DND-41 (cell line): ENCODE measurements at regions not wholly inside any gene's neighbourhood (a gene's known extent, or its start where the extent isn't known, plus 50 kb on each side); places are given as distances from the start of the nearest gene placed in this dataset.

Source experiments
- ATAC-seq: fragments of 200-7000 bp; cut with Tn5 transposase; 3 replicates; pipeline ENCODE4 v1.9.1; 2021; ENCODE audit warnings: low read depth; ENCODE audit not compliant: insufficient read depth
- DNase-seq: peaks from one replicate; pipeline ENCODE4 v3.0.0-alpha.2; 2020
- H2AFZ ChIP-seq: 2 replicates; pipeline ENCODE4 v1.6.0; 2012; ENCODE audit warnings: low read depth, low read length
- H3K27ac ChIP-seq: 2 replicates; pipeline ENCODE4 v1.5.1; 2012; ENCODE audit warnings: low read length, inconsistent platforms
- H3K27me3 ChIP-seq: fragments of 200-600 bp; sonication (generic); 2 replicates; pipeline ENCODE4 v1.6.0; 2012; ENCODE audit warnings: low read length, mild to moderate bottlenecking, inconsistent platforms; ENCODE audit not compliant: insufficient read depth, poor library complexity
- H3K36me3 ChIP-seq: 2 replicates; pipeline ENCODE4 v1.5.1; 2012; ENCODE audit warnings: low read length, inconsistent platforms; ENCODE audit not compliant: insufficient read depth
- H3K4me1 ChIP-seq: 2 replicates; pipeline ENCODE4 v1.5.1; 2012; ENCODE audit warnings: mild to moderate bottlenecking, low read length; ENCODE audit not compliant: insufficient read depth
- H3K4me2 ChIP-seq: 2 replicates; pipeline ENCODE4 v1.6.0; 2012; ENCODE audit warnings: mild to moderate bottlenecking, moderate library complexity, low read length, inconsistent platforms; ENCODE audit not compliant: insufficient read depth
- H3K4me3 ChIP-seq, 2 experiments: fragments of 200-600 bp in 1 of 2; shearing (Covaris generic) in 1 of 2; 2 replicates each; pipeline ENCODE4 v1.5.1; 2012 to 2016; ENCODE audit warnings: inconsistent platforms in 2 of 2, low read length in 2 of 2, mild to moderate bottlenecking in 2 of 2, low read depth in 1 of 2, moderate library complexity in 1 of 2
- H3K79me2 ChIP-seq: 2 replicates; pipeline ENCODE4 v1.6.0; 2012; ENCODE audit warnings: low read length, inconsistent platforms; ENCODE audit not compliant: insufficient read depth
- H3K9ac ChIP-seq: 2 replicates; pipeline ENCODE4 v1.6.0; 2012; ENCODE audit warnings: low read depth, mild to moderate bottlenecking, inconsistent platforms, low read length, moderate library complexity
- H3K9me3 ChIP-seq: 2 replicates; pipeline ENCODE4 v1.5.1; 2012; ENCODE audit warnings: low read length, moderate library complexity, mild to moderate bottlenecking, inconsistent platforms; ENCODE audit not compliant: insufficient read depth, severe bottlenecking
- H4K20me1 ChIP-seq: 2 replicates; pipeline ENCODE4 v1.6.0; 2012; ENCODE audit warnings: low read length; ENCODE audit not compliant: insufficient read depth
- CTCF ChIP-seq: IDR thresholded peaks from 2 replicates; pipeline ENCODE4 v1.5.1; 2012; ENCODE audit warnings: borderline replicate concordance, low read length, moderate library complexity, mild to moderate bottlenecking; ENCODE audit not compliant: poor library complexity, severe bottlenecking; ENCODE audit errors: extremely low read depth
- EZH2 ChIP-seq: IDR thresholded peaks from 3 replicates; pipeline ENCODE4 v1.6.1; 2012; ENCODE audit warnings: borderline replicate concordance, low read depth, mild to moderate bottlenecking, moderate library complexity, low read length, inconsistent platforms; ENCODE audit not compliant: severe bottlenecking

GRCh38 chr2:228410061-228410460 is 228.6 kb upstream of the SPHKAP start:
- H3K79me2 ChIP-seq, result no peaks in the 10 kb centered on the region
- H3K4me2 ChIP-seq, result no peak overlapping the region
- no peaks in the 10 kb centered on the region for H3K9me3 ChIP-seq
- H3K4me1 ChIP-seq, result no peaks in the 10 kb centered on the region
- no peaks in the 10 kb centered on the region for H3K36me3 ChIP-seq
- H4K20me1 ChIP-seq, result no peaks in the 10 kb centered on the region
- DNase-seq, result no peak
- no peak overlapping the region for H3K27ac ChIP-seq
- ATAC-seq, result no peak
- TF ChIP-seq EZH2, result no peak
- no peak for TF ChIP-seq CTCF
- H3K4me3 ChIP-seq, result no peak overlapping the region
- no peaks in the 10 kb centered on the region for H3K27me3 ChIP-seq
- H2AFZ ChIP-seq, result no peak overlapping the region
- no peak overlapping the region for H3K9ac ChIP-seq

GRCh38 chr2:228409493-228409892 is 228.0 kb upstream of the SPHKAP start:
- TF ChIP-seq CTCF (no peak), EZH2 (no peak)
- H3K27ac ChIP-seq, result no peak overlapping the region
- no peak overlapping the region for H3K9ac ChIP-seq
- no peaks in the 10 kb centered on the region for H3K36me3 ChIP-seq
- H3K4me1 ChIP-seq, result no peaks in the 10 kb centered on the region
- H3K4me3 ChIP-seq, result no peak overlapping the region
- no peak overlapping the region for H3K4me2 ChIP-seq
- no peaks in the 10 kb centered on the region for H3K9me3 ChIP-seq
- no peak for ATAC-seq
- no peaks in the 10 kb centered on the region for H4K20me1 ChIP-seq
- no peak for DNase-seq
- no peaks in the 10 kb centered on the region for H3K27me3 ChIP-seq
- H2AFZ ChIP-seq, result no peak overlapping the region
- H3K79me2 ChIP-seq, result no peaks in the 10 kb centered on the region

- no peaks in the 10 kb centered on the region for H4K20me1 ChIP-seq
- no peaks in the 10 kb centered on the region for H3K4me1 ChIP-seq
- H3K27me3 ChIP-seq, result no peaks in the 10 kb centered on the region
- no peak overlapping the region for H3K27ac ChIP-seq
- H3K36me3 ChIP-seq, result no peaks in the 10 kb centered on the region
- no peak for TF ChIP-seq CTCF
- TF ChIP-seq EZH2, result no peak
- ATAC-seq, result no peak
- DNase-seq, result no peak
- no peak overlapping the region for H3K4me2 ChIP-seq
- no peak overlapping the region for H2AFZ ChIP-seq
- H3K79me2 ChIP-seq, result no peaks in the 10 kb centered on the region
- no peaks in the 10 kb centered on the region for H3K9me3 ChIP-seq
- H3K4me3 ChIP-seq, result no peak overlapping the region
- no peak overlapping the region for H3K9ac ChIP-seq
These were observed 227.2 kb upstream of the SPHKAP start for GRCh38 chr2:228408529-228409227.
